ENCODE measurements at regions not wholly inside any gene's neighbourhood (a gene's known extent, or its start where the extent isn't known, plus 50 kb on each side); places are given as distances from the start of the nearest gene placed in this dataset.

GRCh38 chr3:16801698-16802097 is 83.1 kb upstream of the PLCL2 start (continued):
- TF ChIP-seq CEBPZ (IDR thresholded peaks at IDR 0.05; ENCODE audit: low read depth, low read length) (no peak), E2F8 (IDR thresholded peaks at IDR 0.05; ENCODE audit: low read depth, partially characterized antibody) (no peak), ZSCAN29 (IDR thresholded peaks at IDR 0.05) (no peak), SP1 (IDR thresholded peaks at IDR 0.05; ENCODE audit: low read depth, low read length) (no peak), RAD51 (IDR thresholded peaks at IDR 0.05) (no peak), CREM (IDR thresholded peaks at IDR 0.05; ENCODE audit: low read depth) (peak; percentile 56; the same call in 1 of the 2 replicates), HDGF (IDR thresholded peaks at IDR 0.05) (no peak), STAT3 (IDR thresholded peaks at IDR 0.05; ENCODE audit: low read depth, low read length) (no peak), CTCF (IDR thresholded peaks at IDR 0.05 in 2 of 3, conservative IDR thresholded peaks at IDR 0.05 in 1 of 3; ENCODE audit: control insufficient read depth in 2 of 3, extremely low read depth in 1 of 3, insufficient read depth in 1 of 3, low read depth in 3 of 3, low read length in 3 of 3) (no peak), ZZZ3 (IDR thresholded peaks at IDR 0.05; ENCODE audit: control insufficient read depth, insufficient read length, low read depth) (no peak), ZBTB33 (IDR thresholded peaks at IDR 0.05) (no peak), ATF7 (IDR thresholded peaks at IDR 0.05; ENCODE audit: low read depth) (peak; percentile 76), SPI1 (IDR thresholded peaks at IDR 0.05; ENCODE audit: borderline replicate concordance, insufficient read depth, low read depth, low read length) (no peak), ZNF687 (IDR thresholded peaks at IDR 0.05) (no peak), NFYB (IDR thresholded peaks at IDR 0.05; ENCODE audit: insufficient read depth, low read depth, low read length) (no peak)
